Upper lobe of left lung (tissue), 4 donors: ENCODE measurements at regions not wholly inside any gene's neighbourhood (a gene's known extent, or its start where the extent isn't known, plus 50 kb on each side); places are given as distances from the start of the nearest gene placed in this dataset.

ENCODE experiments used
- EP300 ChIP-seq, 4 donors: sonication (generic); formaldehyde crosslinking; IDR thresholded peaks; one replicate each; pipeline ENCODE4 v1.5.1; 2017; ENCODE audit warnings: antibody characterized with exemption in 4 of 4, control low read depth in 2 of 4
- POLR2A ChIP-seq, 4 donors: fragments of 450-650 bp; IDR thresholded peaks; one replicate each; pipeline ENCODE4 v1.5.1; 2016 to 2017; ENCODE audit warnings: antibody characterized with exemption in 4 of 4, mild to moderate bottlenecking in 2 of 4
- TF ChIP-seq, protein P1 (sequence below), 6 experiments: fragments of 450-650 bp in 4 of 6; fragments of 200-600 bp in 2 of 6; sonication (generic) in 2 of 6; IDR thresholded peaks; one replicate each; pipeline ENCODE4 v1.5.1; 2016 to 2019; ENCODE audit warnings: antibody characterized with exemption in 6 of 6

- TF ChIP-seq, protein P1, sequence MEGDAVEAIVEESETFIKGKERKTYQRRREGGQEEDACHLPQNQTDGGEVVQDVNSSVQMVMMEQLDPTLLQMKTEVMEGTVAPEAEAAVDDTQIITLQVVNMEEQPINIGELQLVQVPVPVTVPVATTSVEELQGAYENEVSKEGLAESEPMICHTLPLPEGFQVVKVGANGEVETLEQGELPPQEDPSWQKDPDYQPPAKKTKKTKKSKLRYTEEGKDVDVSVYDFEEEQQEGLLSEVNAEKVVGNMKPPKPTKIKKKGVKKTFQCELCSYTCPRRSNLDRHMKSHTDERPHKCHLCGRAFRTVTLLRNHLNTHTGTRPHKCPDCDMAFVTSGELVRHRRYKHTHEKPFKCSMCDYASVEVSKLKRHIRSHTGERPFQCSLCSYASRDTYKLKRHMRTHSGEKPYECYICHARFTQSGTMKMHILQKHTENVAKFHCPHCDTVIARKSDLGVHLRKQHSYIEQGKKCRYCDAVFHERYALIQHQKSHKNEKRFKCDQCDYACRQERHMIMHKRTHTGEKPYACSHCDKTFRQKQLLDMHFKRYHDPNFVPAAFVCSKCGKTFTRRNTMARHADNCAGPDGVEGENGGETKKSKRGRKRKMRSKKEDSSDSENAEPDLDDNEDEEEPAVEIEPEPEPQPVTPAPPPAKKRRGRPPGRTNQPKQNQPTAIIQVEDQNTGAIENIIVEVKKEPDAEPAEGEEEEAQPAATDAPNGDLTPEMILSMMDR (IDR thresholded peaks at IDR 0.05) = no peak
- no peak for TF ChIP-seq EP300 (IDR thresholded peaks at IDR 0.05)
- TF ChIP-seq POLR2A (IDR thresholded peaks at IDR 0.05) = no peak
Observed at GRCh38 chr5:167140548-167141291, 1150.7 kb upstream of the WWC1 start.
